Brain pericyte (primary cell): ENCODE measurements at regions not wholly inside any gene's neighbourhood (a gene's known extent, or its start where the extent isn't known, plus 50 kb on each side); places are given as distances from the start of the nearest gene placed in this dataset.

ENCODE experiments used
- DNase-seq: peaks from one replicate; pipeline ENCODE4 v3.0.0-alpha.2; 2012; ENCODE audit warnings: low read depth, low spot score

- peak; percentile 97 for DNase-seq
These were observed 207.1 kb downstream of the NFATC2 start for GRCh38 chr20:51335329-51335841.

GRCh38 chr20:51334609-51335008 is 207.9 kb downstream of the NFATC2 start:
- no peak for DNase-seq

- no peak for DNase-seq
These were observed 208.5 kb downstream of the NFATC2 start for GRCh38 chr20:51333971-51334370.

GRCh38 chr20:51333446-51333845 is 209.1 kb downstream of the NFATC2 start:
- no peak for DNase-seq

GRCh38 chr20:51331481-51331880 is 211.0 kb downstream of the NFATC2 start:
- no peak for DNase-seq

GRCh38 chr20:51329845-51330244 is 212.7 kb downstream of the NFATC2 start:
- no peak for DNase-seq

- no peak for DNase-seq
These were observed 215.2 kb downstream of the NFATC2 start for GRCh38 chr20:51327251-51327841.

- DNase-seq, result no peak
These were observed 216.2 kb downstream of the NFATC2 start for GRCh38 chr20:51326201-51326819.

GRCh38 chr20:51322164-51322707 is 220.3 kb downstream of the NFATC2 start:
- DNase-seq, result no peak

- DNase-seq, result no peak
These were observed 221.0 kb downstream of the NFATC2 start for GRCh38 chr20:51321343-51322163.

GRCh38 chr20:51319522-51319921 is 223.0 kb downstream of the NFATC2 start:
- no peak for DNase-seq

GRCh38 chr20:51318058-51318949 is 224.2 kb downstream of the NFATC2 start:
- no peak for DNase-seq

GRCh38 chr20:51315390-51315789 is 227.1 kb downstream of the NFATC2 start:
- no peak for DNase-seq

GRCh38 chr20:51313358-51313827 is 229.1 kb downstream of the NFATC2 start:
- DNase-seq, result no peak

- DNase-seq, result no peak
These were observed 230.1 kb downstream of the NFATC2 start for GRCh38 chr20:51312480-51312783.

GRCh38 chr20:51311636-51312479 is 230.7 kb downstream of the NFATC2 start:
- DNase-seq, result no peak

- no peak for DNase-seq
These were observed 232.3 kb downstream of the NFATC2 start for GRCh38 chr20:51310216-51310615.

GRCh38 chr20:51309128-51309527 is 233.4 kb downstream of the NFATC2 start:
- no peak for DNase-seq

GRCh38 chr20:51306521-51307358 is 235.8 kb downstream of the NFATC2 start:
- DNase-seq, result no peak
